OCI-LY7 (cell line): ENCODE measurements at regions not wholly inside any gene's neighbourhood (a gene's known extent, or its start where the extent isn't known, plus 50 kb on each side); places are given as distances from the start of the nearest gene placed in this dataset.

Source experiments
- BruUV-seq: library from RNA; stranded (reverse); fragments of 400-500 nt; replicated peaks from 2 replicates; lab custom pipeline; 2021; lab: Mats Ljungman, UMichigan
- CTCF ChIA-PET: fragments of 300-600 bp; sonication (Branson Sonifier 250); formaldehyde crosslinking; loops from one replicate; lab custom pipeline; 2022; ENCODE audit warnings: antibody characterized with exemption; ENCODE audit not compliant: unreplicated experiment; lab: Charles Lee
- POLR2A ChIA-PET: fragments of 300-600 bp; sonication (Branson Sonifier 250); formaldehyde crosslinking; loops from one replicate; lab custom pipeline; 2022; ENCODE audit warnings: antibody characterized with exemption; lab: Charles Lee
- DNase-seq: peaks from one replicate; pipeline ENCODE4 v3.0.0-alpha.2; 2015; ENCODE audit warnings: low spot score
- H2AFZ ChIP-seq: fragments of 200-600 bp; sonication (generic), shearing (Covaris generic); 2 replicates; pipeline ENCODE4 v1.6.1; 2014; ENCODE audit warnings: mild to moderate bottlenecking, antibody characterized with exemption, low read length, moderate library complexity
- H3K27ac ChIP-seq: fragments of 200-600 bp; sonication (generic); 2 replicates; pipeline ENCODE4 v1.5.1; 2014; ENCODE audit warnings: mixed run types, low read depth, mild to moderate bottlenecking, moderate library complexity, low read length, inconsistent platforms; ENCODE audit not compliant: poor library complexity, severe bottlenecking
- H3K36me3 ChIP-seq: fragments of 200-600 bp; sonication (generic); 2 replicates; pipeline ENCODE4 v1.6.1; 2014; ENCODE audit warnings: mild to moderate bottlenecking, antibody characterized with exemption, low read length, moderate library complexity, mixed read lengths; ENCODE audit not compliant: insufficient read depth
- H3K4me1 ChIP-seq: fragments of 200-600 bp; sonication (generic); 2 replicates; pipeline ENCODE4 v1.5.1; 2014; ENCODE audit warnings: mild to moderate bottlenecking, low read length; ENCODE audit not compliant: insufficient read depth, poor library complexity, severe bottlenecking
- H3K4me2 ChIP-seq: fragments of 200-600 bp; sonication (generic); 2 replicates; pipeline ENCODE4 v1.6.1; 2014; ENCODE audit warnings: mild to moderate bottlenecking, low read length
- H3K4me3 ChIP-seq: fragments of 200-600 bp; sonication (generic); 2 replicates; pipeline ENCODE4 v1.5.1; 2014; ENCODE audit warnings: mild to moderate bottlenecking, low read depth, low read length; ENCODE audit not compliant: poor library complexity, severe bottlenecking
- H3K79me2 ChIP-seq: fragments of 200-600 bp; sonication (generic); 2 replicates; pipeline ENCODE4 v1.6.1; 2016; ENCODE audit warnings: low read depth, mild to moderate bottlenecking, low read length, moderate library complexity, mixed read lengths; ENCODE audit not compliant: insufficient read depth
- H3K9me2 ChIP-seq: fragments of 200-600 bp; sonication (generic); 2 replicates; pipeline ENCODE4 v1.6.1; 2016; ENCODE audit warnings: mild to moderate bottlenecking, low read length, mixed read lengths; ENCODE audit not compliant: insufficient read depth
- H3K9me3 ChIP-seq: fragments of 200-600 bp; sonication (generic); 2 replicates; pipeline ENCODE4 v1.6.1; 2014; ENCODE audit warnings: mild to moderate bottlenecking, mixed run types, low read length, mixed read lengths
- H4K20me1 ChIP-seq: fragments of 200-600 bp; sonication (generic); 2 replicates; pipeline ENCODE4 v1.6.1; 2014; ENCODE audit warnings: mild to moderate bottlenecking, antibody characterized with exemption, low read length, moderate library complexity, mixed read lengths; ENCODE audit not compliant: insufficient read depth
- CTCF ChIP-seq: fragments of 200-600 bp; sonication (generic); conservative IDR thresholded peaks from 2 replicates; pipeline ENCODE4 v1.5.1; 2014; ENCODE audit warnings: mild to moderate bottlenecking, antibody characterized with exemption, low read length, moderate library complexity, mixed read lengths
- EZH2phosphoT487 ChIP-seq: fragments of 200-600 bp; sonication (generic); IDR thresholded peaks from 2 replicates; pipeline ENCODE4 v1.6.1; 2018; ENCODE audit warnings: low read depth, borderline replicate concordance, mild to moderate bottlenecking, mixed run types, antibody characterized with exemption, low read length, moderate library complexity, mixed read lengths
- intact Hi-C: fragments of 100-400 bp; cut with micrococcal nuclease; formaldehyde crosslinking; loops from one replicate; pipeline ENCODE4 v1.10.0; 2022; ENCODE audit not compliant: unreplicated experiment

- Histone ChIP-seq H3K9me3 (no peaks in the 10 kb centered on the region), H3K4me3 (no peak overlapping the region), H3K79me2 (no peaks in the 10 kb centered on the region), H3K36me3 (no peaks in the 10 kb centered on the region), H2AFZ (no peak overlapping the region), H3K27ac (no peak overlapping the region), H3K4me2 (no peak overlapping the region), H3K9me2 (no peaks in the 10 kb centered on the region), H4K20me1 (no peaks in the 10 kb centered on the region), H3K4me1 (no peaks in the 10 kb centered on the region)
- no TSS peak for BruUV-seq
- ChIA-PET CTCF (no interaction called here), POLR2A (interaction anchor here (0.6 kb wide), 1 partner anchor 917 kb away, joined by 4 read pairs; no protein-coding TSS in a partner anchor)
- intact Hi-C loops: no loop called here
- no peak for DNase-seq
- no peak for TF ChIP-seq EZH2phosphoT487
- TF ChIP-seq CTCF: no peak
Observed at GRCh38 chr6:94133106-94133505, 713.7 kb upstream of the EPHA7 start.

GRCh38 chr6:94131271-94131670 lies 711.9 kb upstream of the EPHA7 start:
- no peaks in the 10 kb centered on the region for H3K9me2 ChIP-seq
- no peaks in the 10 kb centered on the region for H3K79me2 ChIP-seq
- TF ChIP-seq EZH2phosphoT487 (no peak), CTCF (no peak)
- no peaks in the 10 kb centered on the region for H3K36me3 ChIP-seq
- H3K4me3 ChIP-seq: no peak overlapping the region
- H3K4me2 ChIP-seq: no peak overlapping the region
- no peaks in the 10 kb centered on the region for H4K20me1 ChIP-seq
- ChIA-PET POLR2A (interaction anchor here (0.7 to 1.2 kb wide), 2 partner anchors 12 to 33 kb away, joined by 3 to 6 read pairs; no protein-coding TSS in a partner anchor), CTCF (no interaction called here)
- intact Hi-C loops: no loop called here
- no peaks in the 10 kb centered on the region for H3K9me3 ChIP-seq
- H3K4me1 ChIP-seq: no peaks in the 10 kb centered on the region
- H3K27ac ChIP-seq: no peak overlapping the region
- no peak overlapping the region for H2AFZ ChIP-seq
- BruUV-seq: no TSS peak
- DNase-seq: no peak

- no peaks in the 10 kb centered on the region for H3K9me3 ChIP-seq
- H2AFZ ChIP-seq: no peak overlapping the region
- intact Hi-C loops: no loop called here
- CTCF ChIA-PET: no interaction called here
- H3K27ac ChIP-seq: no peak overlapping the region
- no peaks in the 10 kb centered on the region for H3K36me3 ChIP-seq
- POLR2A ChIA-PET: interaction anchor here (0.7 kb wide), 1 partner anchor 32 kb away, joined by 3 read pairs; no protein-coding TSS in a partner anchor
- no peak for DNase-seq
- no peak overlapping the region for H3K4me2 ChIP-seq
- no peaks in the 10 kb centered on the region for H4K20me1 ChIP-seq
- BruUV-seq: no TSS peak
- H3K4me3 ChIP-seq: no peak overlapping the region
- H3K9me2 ChIP-seq: no peaks in the 10 kb centered on the region
- H3K4me1 ChIP-seq: no peaks in the 10 kb centered on the region
- H3K79me2 ChIP-seq: no peaks in the 10 kb centered on the region
- TF ChIP-seq CTCF: no peak
Observed at GRCh38 chr6:94130478-94130877, 711.1 kb upstream of the EPHA7 start.
